HepG2 (cell line): ENCODE measurements at regions not wholly inside any gene's neighbourhood (a gene's known extent, or its start where the extent isn't known, plus 50 kb on each side); places are given as distances from the start of the nearest gene placed in this dataset.

Experiments used
- ATAC-seq: fragments of 200-7000 bp; cut with Tn5 transposase; 3 replicates; pipeline ENCODE4 v1.9.1; 2020; ENCODE audit warnings: mild to moderate bottlenecking, moderate library complexity
- BruUV-seq: library from RNA; stranded (reverse); fragments of 400-500 nt; replicated peaks from 2 replicates; lab custom pipeline; 2021; lab: Mats Ljungman, UMichigan
- CTCF ChIA-PET: fragments of 300-600 bp; formaldehyde crosslinking; extraction: SDS; loops from one replicate; lab custom pipeline; 2021; ENCODE audit warnings: low total read pairs, inconsistent platforms, low intra/inter-chr PET ratio; lab: Yijun Ruan, JAX
- POLR2A ChIA-PET: fragments of 350-600 bp; sonication (Branson Sonifier 250); formaldehyde crosslinking; loops from one replicate; lab custom pipeline; 2020; ENCODE audit warnings: antibody characterized with exemption, inconsistent platforms; lab: Yijun Ruan, JAX
- DNase-seq: peaks from one replicate; pipeline ENCODE4 v3.0.0-alpha.2; 2015; ENCODE audit warnings: low spot score
- FAIRE-seq: peaks from 3 replicates; lab custom pipeline; 2011; peaks lifted over from hg19 to GRCh38; lab: Jason Lieb, UNC
- H2AFZ ChIP-seq: one replicate; pipeline ENCODE4 v1.6.1; 2011; ENCODE audit warnings: low read length, inconsistent platforms
- H3K27ac ChIP-seq: fragments of 300-600 bp; 3 replicates; pipeline ENCODE4 v1.8.0; 2011; ENCODE audit warnings: mixed run types, mild to moderate bottlenecking, mixed read lengths, low read length, inconsistent platforms; ENCODE audit not compliant: insufficient read depth; ENCODE audit errors: extremely low read length
- H3K27me3 ChIP-seq, 2 experiments: fragments of 200-600 bp in 1 of 2; 2 replicates in 1 of 2; 3 replicates in 1 of 2; pipeline versions ENCODE4 v1.6.0 to v1.8.0; 2011; ENCODE audit warnings: low read length in 2 of 2, mild to moderate bottlenecking in 2 of 2, moderate library complexity in 2 of 2, inconsistent platforms in 1 of 2; ENCODE audit not compliant: insufficient read depth in 2 of 2, control insufficient read depth in 1 of 2
- H3K36me3 ChIP-seq, 2 experiments: fragments of 200-600 bp in 1 of 2; replicated peaks in 1 of 2; 2 replicates in 1 of 2; 3 replicates in 1 of 2; pipeline versions ENCODE4 v1.5.1 to v1.8.0; 2011; ENCODE audit warnings: low read length in 2 of 2, inconsistent platforms in 1 of 2; ENCODE audit not compliant: insufficient read depth in 2 of 2, control insufficient read depth in 1 of 2
- H3K4me1 ChIP-seq: 2 replicates; pipeline ENCODE4 v1.5.1; 2012; ENCODE audit warnings: low read length, inconsistent platforms; ENCODE audit not compliant: insufficient read depth
- H3K4me2 ChIP-seq: 2 replicates; pipeline ENCODE4 v1.6.0; 2011; ENCODE audit warnings: low read depth, low read length, inconsistent platforms
- H3K4me3 ChIP-seq, 3 experiments: fragments of 200-600 bp in 1 of 3; sonication (generic), shearing (Covaris generic) in 1 of 3; replicated peaks in 1 of 3; 2 replicates each; pipeline ENCODE4 v1.5.1; 2011 to 2016; ENCODE audit warnings: low read length in 3 of 3, inconsistent platforms in 2 of 3, low read depth in 2 of 3, mild to moderate bottlenecking in 2 of 3, control low read depth in 1 of 3, mixed read lengths in 1 of 3; ENCODE audit not compliant: insufficient read depth in 1 of 3
- H3K79me2 ChIP-seq: one replicate; pipeline ENCODE4 v1.6.1; 2011; ENCODE audit warnings: low read length, inconsistent platforms; ENCODE audit not compliant: insufficient read depth
- H3K9ac ChIP-seq: 2 replicates; pipeline ENCODE4 v1.6.0; 2011; ENCODE audit warnings: mild to moderate bottlenecking, low read depth, low read length, inconsistent platforms; ENCODE audit not compliant: insufficient read depth
- H3K9me3 ChIP-seq: 2 replicates; pipeline ENCODE4 v1.5.1; 2012; ENCODE audit warnings: mild to moderate bottlenecking, low read length
- H4K20me1 ChIP-seq: 2 replicates; pipeline ENCODE4 v1.6.0; 2011; ENCODE audit warnings: inconsistent platforms, mild to moderate bottlenecking, low read length, moderate library complexity; ENCODE audit not compliant: insufficient read depth
- HBP1 ChIP-seq: IDR thresholded peaks from 2 replicates; pipeline ENCODE4 v1.6.1; 2016; ENCODE audit warnings: low read depth, control low read depth
- IRF2 ChIP-seq: IDR thresholded peaks from 2 replicates; pipeline ENCODE4 v1.6.1; 2018; ENCODE audit warnings: missing genetic modification reagents, missing compliant biosample characterization
- NR0B2 ChIP-seq: sonication (generic); formaldehyde crosslinking; IDR thresholded peaks from 2 replicates; pipeline ENCODE4 v1.4.0; 2020; ENCODE audit warnings: mild to moderate bottlenecking, missing genetic modification reagents
- RNF219 ChIP-seq: sonication (generic); formaldehyde crosslinking; IDR thresholded peaks from 2 replicates; pipeline ENCODE4 v1.5.0; 2020; ENCODE audit warnings: mild to moderate bottlenecking, missing genetic modification reagents
- SNAI1 ChIP-seq: sonication (generic); formaldehyde crosslinking; IDR thresholded peaks from 2 replicates; pipeline ENCODE4 v1.5.0; 2020; ENCODE audit warnings: mild to moderate bottlenecking, missing genetic modification reagents, borderline replicate concordance
- TBL1XR1 ChIP-seq: fragments of 150-350 bp; IDR thresholded peaks from 2 replicates; pipeline ENCODE4 v1.6.1; 2014; ENCODE audit warnings: borderline replicate concordance, low read length; ENCODE audit not compliant: partially characterized antibody
- ZNF142 ChIP-seq: sonication (generic); formaldehyde crosslinking; IDR thresholded peaks from 2 replicates; pipeline ENCODE4 v1.4.0; 2020; ENCODE audit warnings: missing genetic modification reagents
- ZNF34 ChIP-seq: sonication (generic); formaldehyde crosslinking; IDR thresholded peaks from 2 replicates; pipeline ENCODE4 v1.4.0; 2020; ENCODE audit warnings: mild to moderate bottlenecking, missing genetic modification reagents, borderline replicate concordance
- WGBS: methylation state at CpG from one replicate; pipeline ENCODE4 v1.1.6; 2017; ENCODE audit warnings: low lambda C conversion rate; 5-methylcytosine and 5-hydroxymethylcytosine counted together
- in situ Hi-C: cut with HindIII; loops from 2 replicates; pipeline ENCODE4 v1.10.0; 2017; ENCODE audit warnings: low pct_unique_long_range_greater_than_20kb; ENCODE audit not compliant: extremely low pct_ligation_motif_present
- intact Hi-C: fragments of 100-400 bp; cut with micrococcal nuclease; formaldehyde crosslinking; loops from one replicate; pipeline ENCODE4 v1.10.0; 2022; ENCODE audit not compliant: unreplicated experiment

GRCh38 chr10:56135828-56136227, 225.2 kb downstream of the ZWINT start:
- WGBS = 11% methylated on average over 4 of the region's 4 CpGs
- H3K27me3 ChIP-seq = no peaks in the 10 kb centered on the region; a peak in 1 of 5 replicates
- intact Hi-C loops = no loop called here
- H3K36me3 ChIP-seq = no peaks in the 10 kb centered on the region
- no peaks in the 10 kb centered on the region for H4K20me1 ChIP-seq
- H3K4me1 ChIP-seq = no peaks in the 10 kb centered on the region
- no peak overlapping the region for H3K9ac ChIP-seq
- ATAC-seq = no peak
- no peak overlapping the region for H2AFZ ChIP-seq
- TF ChIP-seq ZNF142 (CRISPR knock-in tag) = no peak
- TF ChIP-seq, all 625 proteins: peak for 0
- POLR2A ChIA-PET = no interaction called here
- H3K4me3 ChIP-seq = no peak overlapping the region
- in situ Hi-C loops = no loop called here
- CTCF ChIA-PET = no interaction called here
- DNase-seq (no peak), FAIRE-seq (no peak)
- H3K79me2 ChIP-seq = no peaks in the 10 kb centered on the region
- no peak overlapping the region for H3K4me2 ChIP-seq
- H3K27ac ChIP-seq = no peak overlapping the region
- H3K9me3 ChIP-seq = no peaks in the 10 kb centered on the region
- no TSS peak for BruUV-seq

- intact Hi-C loops (no loop called here), in situ Hi-C loops (loop anchor here (25.0 kb wide), 1 partner anchor 461 kb away; no protein-coding TSS in a partner anchor)
- whole genome bisulfite sequencing = 0% methylated on average over 1 of the region's 1 CpG
- no peaks in the 10 kb centered on the region for H3K36me3 ChIP-seq
- H3K9me3 ChIP-seq = no peaks in the 10 kb centered on the region
- H4K20me1 ChIP-seq = no peaks in the 10 kb centered on the region
- ATAC-seq = no peak
- H3K9ac ChIP-seq = no peak overlapping the region
- no peaks in the 10 kb centered on the region for H3K4me1 ChIP-seq
- H3K27me3 ChIP-seq = no peaks in the 10 kb centered on the region; a peak in 1 of 5 replicates
- POLR2A ChIA-PET = no interaction called here
- BruUV-seq = no TSS peak
- no peaks in the 10 kb centered on the region for H3K79me2 ChIP-seq
- no peak overlapping the region for H3K27ac ChIP-seq
- H3K4me3 ChIP-seq = no peak overlapping the region
- CTCF ChIA-PET = no interaction called here
- no peak for DNase-seq
- no peak for FAIRE-seq
- H3K4me2 ChIP-seq = no peak overlapping the region
- H2AFZ ChIP-seq = no peak overlapping the region
- TF ChIP-seq SNAI1 (CRISPR knock-in tag) (no peak), NR0B2 (CRISPR knock-in tag) (no peak), TBL1XR1 (no peak), IRF2 (CRISPR knock-in tag) (no peak), RNF219 (no peak), ZNF34 (CRISPR knock-in tag) (no peak), HBP1 (CRISPR knock-in tag) (no peak)
Measured at GRCh38 chr10:56123247-56123646, 237.8 kb downstream of the ZWINT start.
